Type B pancreatic cell (in vitro differentiated cells): ENCODE measurements at regions not wholly inside any gene's neighbourhood (a gene's known extent, or its start where the extent isn't known, plus 50 kb on each side); places are given as distances from the start of the nearest gene placed in this dataset.
"Not testable (repeated sequence)": the region's sequence is repeated elsewhere in the genome, so short reads cannot be mapped to it uniquely, and the experiment has no call there.

Experiments used
- DNase-seq: peaks from one replicate; pipeline ENCODE4 v3.0.0; 2021; ENCODE audit warnings: mixed read lengths; ENCODE audit not compliant: unreplicated experiment; ENCODE audit errors: extremely low spot score
- H3K27ac Mint-ChIP-seq: 2 replicates; pipeline ENCODE4 v1.8.0; 2021; ENCODE audit warnings: mild to moderate bottlenecking, mixed read lengths
- H3K27me3 Mint-ChIP-seq: 2 replicates; pipeline ENCODE4 v1.8.0; 2021; ENCODE audit warnings: mixed read lengths
- H3K36me3 Mint-ChIP-seq: 2 replicates; pipeline ENCODE4 v1.8.0; 2021; ENCODE audit warnings: mixed read lengths
- H3K4me1 Mint-ChIP-seq: one replicate; pipeline ENCODE4 v1.8.0; 2021; ENCODE audit warnings: mixed read lengths; ENCODE audit not compliant: unreplicated experiment
- H3K4me3 Mint-ChIP-seq: 2 replicates; pipeline ENCODE4 v1.8.0; 2021; ENCODE audit warnings: mild to moderate bottlenecking, mixed read lengths
- H3K9me3 Mint-ChIP-seq: 2 replicates; pipeline ENCODE4 v1.8.0; 2021; ENCODE audit warnings: mixed read lengths
- TF ChIP-seq, protein P1 (sequence below): fragments of 200-600 bp; sonication (generic); conservative IDR thresholded peaks from 2 replicates; pipeline ENCODE4 v1.5.0; 2021; ENCODE audit warnings: antibody characterized with exemption, mild to moderate bottlenecking

DNA sequence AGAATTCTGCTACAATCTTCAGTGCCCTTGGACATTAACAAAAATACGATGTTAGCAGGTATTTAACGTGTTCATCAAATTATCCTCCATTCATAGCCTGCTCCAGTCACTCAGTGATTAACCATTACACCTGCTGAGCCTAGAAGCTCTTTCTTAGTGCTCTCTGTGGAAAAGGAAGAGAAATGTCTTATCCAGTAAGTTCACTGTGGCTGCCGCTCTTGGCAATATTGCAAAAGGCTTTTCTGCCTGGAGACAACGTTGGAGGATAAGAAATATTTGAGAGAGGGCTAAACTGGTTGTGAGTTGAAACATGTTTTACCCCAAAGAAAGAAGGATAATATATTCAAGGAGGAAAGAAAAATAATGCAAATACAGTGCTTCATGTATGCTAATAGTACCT is 217.4 kb upstream of the HSF2 start:
- peaks cover 14% of the 10 kb centered on the region for H3K4me1 Mint-ChIP-seq
- H3K4me3 Mint-ChIP-seq: no peak overlapping the region
- H3K36me3 Mint-ChIP-seq: no peaks in the 10 kb centered on the region
- no peak for DNase-seq
- H3K27ac Mint-ChIP-seq: no peak overlapping the region
- H3K9me3 Mint-ChIP-seq: no peaks in the 10 kb centered on the region
- TF ChIP-seq, protein P1, sequence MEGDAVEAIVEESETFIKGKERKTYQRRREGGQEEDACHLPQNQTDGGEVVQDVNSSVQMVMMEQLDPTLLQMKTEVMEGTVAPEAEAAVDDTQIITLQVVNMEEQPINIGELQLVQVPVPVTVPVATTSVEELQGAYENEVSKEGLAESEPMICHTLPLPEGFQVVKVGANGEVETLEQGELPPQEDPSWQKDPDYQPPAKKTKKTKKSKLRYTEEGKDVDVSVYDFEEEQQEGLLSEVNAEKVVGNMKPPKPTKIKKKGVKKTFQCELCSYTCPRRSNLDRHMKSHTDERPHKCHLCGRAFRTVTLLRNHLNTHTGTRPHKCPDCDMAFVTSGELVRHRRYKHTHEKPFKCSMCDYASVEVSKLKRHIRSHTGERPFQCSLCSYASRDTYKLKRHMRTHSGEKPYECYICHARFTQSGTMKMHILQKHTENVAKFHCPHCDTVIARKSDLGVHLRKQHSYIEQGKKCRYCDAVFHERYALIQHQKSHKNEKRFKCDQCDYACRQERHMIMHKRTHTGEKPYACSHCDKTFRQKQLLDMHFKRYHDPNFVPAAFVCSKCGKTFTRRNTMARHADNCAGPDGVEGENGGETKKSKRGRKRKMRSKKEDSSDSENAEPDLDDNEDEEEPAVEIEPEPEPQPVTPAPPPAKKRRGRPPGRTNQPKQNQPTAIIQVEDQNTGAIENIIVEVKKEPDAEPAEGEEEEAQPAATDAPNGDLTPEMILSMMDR: no peak
- H3K27me3 Mint-ChIP-seq: no peaks in the 10 kb centered on the region

DNA sequence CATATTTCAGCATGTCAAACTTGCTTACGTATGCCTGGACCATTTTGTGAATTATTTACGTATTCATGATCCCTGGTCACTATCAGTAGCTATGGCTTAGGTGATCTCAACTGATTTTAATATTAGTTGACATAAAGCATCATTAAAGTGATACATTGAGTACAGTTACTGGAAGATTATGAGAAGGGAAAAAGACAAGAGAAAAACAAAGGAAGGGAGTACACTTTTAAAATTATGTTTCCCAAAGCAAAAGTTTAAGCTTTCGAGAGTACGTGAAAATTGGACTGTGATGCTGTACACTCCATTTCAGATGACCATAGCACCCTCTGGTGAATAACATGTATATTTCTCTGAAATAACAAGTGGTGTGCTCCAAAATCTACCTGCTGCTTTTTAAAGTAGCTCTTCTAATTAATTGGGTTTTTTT is 215.0 kb upstream of the HSF2 start:
- TF ChIP-seq, protein P1: peak; percentile 70
- DNase-seq: no peak

DNA sequence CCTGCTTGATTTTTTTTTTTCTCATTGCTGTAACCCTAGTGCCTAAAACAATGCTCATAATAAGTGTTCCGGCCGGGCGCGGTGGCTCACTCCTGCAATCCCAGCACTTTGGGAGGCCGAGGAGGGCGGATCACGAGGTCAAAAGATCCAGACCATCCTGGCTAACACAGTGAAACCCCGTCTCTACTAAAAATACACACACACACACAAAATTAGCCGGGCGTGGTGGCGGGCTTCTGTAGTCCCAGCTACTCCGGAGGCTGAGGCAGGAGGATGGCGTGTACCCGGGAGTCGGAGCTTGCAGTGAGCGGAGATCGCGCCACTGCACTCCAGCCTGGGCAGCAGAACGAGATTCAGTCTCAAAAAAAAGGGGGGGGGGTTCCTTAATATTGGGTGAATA is 214.0 kb upstream of the HSF2 start:
- not testable (repeated sequence) for H3K27ac Mint-ChIP-seq, H3K4me1 Mint-ChIP-seq, H3K4me3 Mint-ChIP-seq, H3K9me3 Mint-ChIP-seq, H3K36me3 Mint-ChIP-seq, DNase-seq, H3K27me3 Mint-ChIP-seq

More for the DNA sequence above, 215.0 kb upstream of the HSF2 start:
- Mint-ChIP-seq H3K4me1 (peaks cover 8% of the 10 kb centered on the region), H3K36me3 (no peaks in the 10 kb centered on the region), H3K27me3 (no peaks in the 10 kb centered on the region), H3K9me3 (no peaks in the 10 kb centered on the region), H3K27ac (no peak overlapping the region), H3K4me3 (no peak overlapping the region)

DNA sequence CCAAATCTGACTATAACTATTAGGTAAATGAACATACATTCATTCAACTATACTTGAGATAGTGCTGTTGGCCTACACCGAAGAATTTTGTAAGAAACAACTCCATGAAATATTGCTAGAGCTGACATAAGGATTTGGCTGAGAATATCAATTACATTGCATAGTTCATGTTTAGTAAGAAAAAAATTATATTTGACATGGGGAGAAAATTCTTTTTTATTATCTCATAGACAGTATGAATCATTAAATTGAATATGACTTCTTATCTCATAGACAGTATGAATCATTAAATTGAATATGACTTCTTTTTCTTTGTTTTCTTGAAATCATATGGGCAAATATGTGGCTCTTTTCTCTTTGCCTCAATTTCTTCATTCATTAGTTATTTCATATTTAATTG is 212.3 kb upstream of the HSF2 start:
- Mint-ChIP-seq H3K9me3 (no peaks in the 10 kb centered on the region), H3K4me1 (peaks cover 4% of the 10 kb centered on the region), H3K27me3 (no peaks in the 10 kb centered on the region), H3K36me3 (no peaks in the 10 kb centered on the region), H3K27ac (no peak overlapping the region), H3K4me3 (no peak overlapping the region)
- DNase-seq: no peak
- TF ChIP-seq, protein P1: no peak

DNA sequence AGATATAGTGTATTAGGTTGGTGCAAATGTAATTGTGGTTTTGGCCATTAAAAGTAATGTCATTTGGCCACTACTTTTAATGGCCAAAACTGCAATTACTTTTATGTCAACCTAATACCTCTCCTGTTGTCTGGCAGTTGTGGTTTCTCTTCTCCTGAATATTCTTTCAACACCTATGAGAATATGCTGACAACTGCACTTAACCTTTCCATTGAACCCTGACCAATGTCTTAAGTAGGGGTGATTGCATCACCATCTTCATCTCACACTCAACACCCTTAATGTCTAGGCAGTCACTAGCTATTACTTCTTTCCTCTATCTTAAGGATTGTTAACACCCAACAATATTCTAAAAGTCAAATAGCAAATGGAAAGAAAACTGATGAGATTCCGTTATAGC is 200.5 kb upstream of the HSF2 start:
- no peak for DNase-seq
- H3K27me3 Mint-ChIP-seq: no peaks in the 10 kb centered on the region
- no peak overlapping the region for H3K27ac Mint-ChIP-seq
- no peaks in the 10 kb centered on the region for H3K4me1 Mint-ChIP-seq
- H3K36me3 Mint-ChIP-seq: no peaks in the 10 kb centered on the region
- no peak overlapping the region for H3K4me3 Mint-ChIP-seq
- TF ChIP-seq, protein P1: no peak
- no peaks in the 10 kb centered on the region for H3K9me3 Mint-ChIP-seq

DNA sequence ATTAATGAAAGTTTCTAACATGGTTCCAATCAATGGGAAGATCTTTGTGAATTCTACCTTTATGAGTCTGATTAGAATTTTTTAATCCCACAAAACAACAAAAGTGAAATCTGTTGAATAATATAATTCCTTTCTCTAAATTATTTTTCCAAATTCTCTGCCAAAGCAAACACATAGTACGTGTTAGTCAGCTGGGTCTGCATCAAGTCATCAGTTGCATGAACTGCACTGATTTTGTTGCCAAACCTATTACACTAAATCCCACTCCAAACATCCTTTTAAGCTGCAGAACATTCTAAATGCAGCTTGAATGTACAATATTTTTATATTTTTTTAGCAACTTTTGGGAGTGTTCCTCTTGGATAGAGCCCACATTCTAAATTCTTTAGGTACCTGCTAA is 199.0 kb upstream of the HSF2 start:
- no peaks in the 10 kb centered on the region for H3K36me3 Mint-ChIP-seq
- no peak overlapping the region for H3K4me3 Mint-ChIP-seq
- H3K9me3 Mint-ChIP-seq: peaks cover 4% of the 10 kb centered on the region
- TF ChIP-seq, protein P1: no peak
- no peak overlapping the region for H3K27ac Mint-ChIP-seq
- H3K4me1 Mint-ChIP-seq: no peaks in the 10 kb centered on the region
- no peaks in the 10 kb centered on the region for H3K27me3 Mint-ChIP-seq
- DNase-seq: no peak
